ENCODE measurements at regions not wholly inside any gene's neighbourhood (a gene's known extent, or its start where the extent isn't known, plus 50 kb on each side); places are given as distances from the start of the nearest gene placed in this dataset.

GRCh38 chr9:79131246-79131774, 440.5 kb upstream of the TLE4 start:
- Histone ChIP-seq H3K9me3 (ENCODE audit: control insufficient read depth, low read length) (no peaks in the 10 kb centered on the region), H3K36me3 (ENCODE audit: control insufficient read depth in 1 of 2, insufficient read depth in 2 of 2, low read length in 1 of 2) (no peaks in the 10 kb centered on the region), H3K4me1 (ENCODE audit: control insufficient read depth in 1 of 2, insufficient read depth in 2 of 2, low read length in 2 of 2) (no peaks in the 10 kb centered on the region), H3K27me3 (ENCODE audit: control insufficient read depth in 1 of 2, insufficient read depth in 2 of 2, low read length in 1 of 2) (no peaks in the 10 kb centered on the region), H3K4me3 (ENCODE audit: low read length in 2 of 2) (no peak overlapping the region), H3K27ac (ENCODE audit: low read depth in 1 of 2, low read length in 2 of 2) (no peak overlapping the region)
- intact Hi-C loops (cut with DNase I) = loop anchor here in 1 of 2 donors (5.0 kb wide), 1 partner anchor 101 kb away; no protein-coding TSS in a partner anchor
- DNase-seq (no peak), ATAC-seq (ENCODE audit: low FRiP score) (no peak)
- 71 to 73% methylated on average over 2 of the region's 2 CpGs for WGBS, 2 donors

- Histone ChIP-seq H3K27me3 (ENCODE audit: control insufficient read depth in 1 of 2, insufficient read depth in 2 of 2, low read length in 1 of 2) (no peaks in the 10 kb centered on the region), H3K27ac (ENCODE audit: low read depth in 1 of 2, low read length in 2 of 2) (no peak overlapping the region), H3K4me3 (ENCODE audit: low read length in 2 of 2) (no peak overlapping the region), H3K36me3 (ENCODE audit: control insufficient read depth in 1 of 2, insufficient read depth in 2 of 2, low read length in 1 of 2) (no peaks in the 10 kb centered on the region), H3K9me3 (ENCODE audit: control insufficient read depth, low read length) (no peaks in the 10 kb centered on the region), H3K4me1 (ENCODE audit: control insufficient read depth in 1 of 2, insufficient read depth in 2 of 2, low read length in 2 of 2) (no peaks in the 10 kb centered on the region)
- ATAC-seq (ENCODE audit: low FRiP score) = no peak
- intact Hi-C loops (cut with DNase I) = loop anchor here in 1 of 2 donors (5.0 kb wide), 1 partner anchor 100 kb away; no protein-coding TSS in a partner anchor
- no peak for DNase-seq
- WGBS, 2 donors = 72 to 76% methylated on average over 4 of the region's 4 CpGs
These were observed 439.9 kb upstream of the TLE4 start for GRCh38 chr9:79131824-79132377.

- WGBS, 2 donors = 47% methylated on average over 5 of the region's 5 CpGs
These were observed 437.1 kb upstream of the TLE4 start for GRCh38 chr9:79134654-79135053.

GRCh38 chr9:79135681-79136415, 435.9 kb upstream of the TLE4 start:
- Histone ChIP-seq H3K4me1 (ENCODE audit: control insufficient read depth in 1 of 2, insufficient read depth in 2 of 2, low read length in 2 of 2) (no peaks in the 10 kb centered on the region), H3K27me3 (ENCODE audit: control insufficient read depth in 1 of 2, insufficient read depth in 2 of 2, low read length in 1 of 2) (no peaks in the 10 kb centered on the region), H3K36me3 (ENCODE audit: control insufficient read depth in 1 of 2, insufficient read depth in 2 of 2, low read length in 1 of 2) (no peaks in the 10 kb centered on the region), H3K9me3 (ENCODE audit: control insufficient read depth, low read length) (no peaks in the 10 kb centered on the region), H3K27ac (ENCODE audit: low read depth in 1 of 2, low read length in 2 of 2) (no peak overlapping the region), H3K4me3 (ENCODE audit: low read length in 2 of 2) (no peak overlapping the region)
- no peak for DNase-seq
- intact Hi-C loops (cut with DNase I) = no loop called here
- 77 to 80% methylated on average over 5 of the region's 5 CpGs for WGBS, 2 donors
- ATAC-seq (ENCODE audit: low FRiP score) = no peak

More at GRCh38 chr9:79134654-79135053, 437.1 kb upstream of the TLE4 start:
- H3K4me1 ChIP-seq (ENCODE audit: control insufficient read depth in 1 of 2, insufficient read depth in 2 of 2, low read length in 2 of 2) = no peaks in the 10 kb centered on the region
- intact Hi-C loops (cut with DNase I) = loop anchor here in 1 of 2 donors (5.0 kb wide), 1 partner anchor 98 kb away; no protein-coding TSS in a partner anchor
- H3K36me3 ChIP-seq (ENCODE audit: control insufficient read depth in 1 of 2, insufficient read depth in 2 of 2, low read length in 1 of 2) = no peaks in the 10 kb centered on the region
- H3K4me3 ChIP-seq (ENCODE audit: low read length in 2 of 2) = no peak overlapping the region
- H3K27me3 ChIP-seq (ENCODE audit: control insufficient read depth in 1 of 2, insufficient read depth in 2 of 2, low read length in 1 of 2) = no peaks in the 10 kb centered on the region
- ATAC-seq (ENCODE audit: low FRiP score) = no peak
- no peak for DNase-seq
- H3K27ac ChIP-seq (ENCODE audit: low read depth in 1 of 2, low read length in 2 of 2) = no peak overlapping the region
- no peaks in the 10 kb centered on the region for H3K9me3 ChIP-seq (ENCODE audit: control insufficient read depth, low read length)

- no peak for ATAC-seq (ENCODE audit: low FRiP score)
- intact Hi-C loops (cut with DNase I) = no loop called here
- no peak for DNase-seq
- Histone ChIP-seq H3K4me3 (ENCODE audit: low read length in 2 of 2) (no peak overlapping the region), H3K4me1 (ENCODE audit: control insufficient read depth in 1 of 2, insufficient read depth in 2 of 2, low read length in 2 of 2) (no peaks in the 10 kb centered on the region), H3K9me3 (ENCODE audit: control insufficient read depth, low read length) (no peaks in the 10 kb centered on the region), H3K27ac (ENCODE audit: low read depth in 1 of 2, low read length in 2 of 2) (no peak overlapping the region), H3K27me3 (ENCODE audit: control insufficient read depth in 1 of 2, insufficient read depth in 2 of 2, low read length in 1 of 2) (no peaks in the 10 kb centered on the region), H3K36me3 (ENCODE audit: control insufficient read depth in 1 of 2, insufficient read depth in 2 of 2, low read length in 1 of 2) (no peaks in the 10 kb centered on the region)
- 76 to 82% methylated on average over 1 of the region's 1 CpG for WGBS, 2 donors
These were observed 431.0 kb upstream of the TLE4 start for GRCh38 chr9:79140751-79141150.

GRCh38 chr9:79143211-79143610, 428.6 kb upstream of the TLE4 start:
- H3K9me3 ChIP-seq (ENCODE audit: control insufficient read depth, low read length) = no peaks in the 10 kb centered on the region
- DNase-seq (no peak), ATAC-seq (ENCODE audit: low FRiP score) (no peak)
- H3K27ac ChIP-seq (ENCODE audit: low read depth in 1 of 2, low read length in 2 of 2) = no peak overlapping the region
- no peaks in the 10 kb centered on the region for H3K27me3 ChIP-seq (ENCODE audit: control insufficient read depth in 1 of 2, insufficient read depth in 2 of 2, low read length in 1 of 2)
- H3K36me3 ChIP-seq (ENCODE audit: control insufficient read depth in 1 of 2, insufficient read depth in 2 of 2, low read length in 1 of 2) = no peaks in the 10 kb centered on the region
- no peak overlapping the region for H3K4me3 ChIP-seq (ENCODE audit: low read length in 2 of 2)
- intact Hi-C loops (cut with DNase I) = no loop called here
- H3K4me1 ChIP-seq (ENCODE audit: control insufficient read depth in 1 of 2, insufficient read depth in 2 of 2, low read length in 2 of 2) = no peaks in the 10 kb centered on the region

GRCh38 chr9:79145442-79145841, 426.3 kb upstream of the TLE4 start:
- ATAC-seq (ENCODE audit: low FRiP score) (no peak), DNase-seq (no peak)
- no peak overlapping the region for H3K4me3 ChIP-seq (ENCODE audit: low read length in 2 of 2)
- 81 to 85% methylated on average over 6 of the region's 6 CpGs for WGBS, 2 donors
- H3K4me1 ChIP-seq (ENCODE audit: control insufficient read depth in 1 of 2, insufficient read depth in 2 of 2, low read length in 2 of 2) = no peaks in the 10 kb centered on the region
- no peaks in the 10 kb centered on the region for H3K27me3 ChIP-seq (ENCODE audit: control insufficient read depth in 1 of 2, insufficient read depth in 2 of 2, low read length in 1 of 2)
- no peaks in the 10 kb centered on the region for H3K36me3 ChIP-seq (ENCODE audit: control insufficient read depth in 1 of 2, insufficient read depth in 2 of 2, low read length in 1 of 2)
- H3K27ac ChIP-seq (ENCODE audit: low read depth in 1 of 2, low read length in 2 of 2) = no peak overlapping the region
- intact Hi-C loops (cut with DNase I) = no loop called here
- no peaks in the 10 kb centered on the region for H3K9me3 ChIP-seq (ENCODE audit: control insufficient read depth, low read length)

- Histone ChIP-seq H3K4me1 (ENCODE audit: control insufficient read depth in 1 of 2, insufficient read depth in 2 of 2, low read length in 2 of 2) (no peaks in the 10 kb centered on the region), H3K36me3 (ENCODE audit: control insufficient read depth in 1 of 2, insufficient read depth in 2 of 2, low read length in 1 of 2) (no peaks in the 10 kb centered on the region), H3K27me3 (ENCODE audit: control insufficient read depth in 1 of 2, insufficient read depth in 2 of 2, low read length in 1 of 2) (no peaks in the 10 kb centered on the region), H3K27ac (ENCODE audit: low read depth in 1 of 2, low read length in 2 of 2) (no peak overlapping the region), H3K4me3 (ENCODE audit: low read length in 2 of 2) (no peak overlapping the region), H3K9me3 (ENCODE audit: control insufficient read depth, low read length) (no peaks in the 10 kb centered on the region)
- ATAC-seq (ENCODE audit: low FRiP score) = no peak
- intact Hi-C loops (cut with DNase I) = no loop called here
- 87 to 89% methylated on average over 2 of the region's 2 CpGs for WGBS, 2 donors
- DNase-seq = no peak
These were observed 422.2 kb upstream of the TLE4 start for GRCh38 chr9:79149585-79149984.

GRCh38 chr9:79151791-79152190, 420.0 kb upstream of the TLE4 start:
- 44 to 65% methylated on average over 3 of the region's 3 CpGs for WGBS, 2 donors
- H3K36me3 ChIP-seq (ENCODE audit: control insufficient read depth in 1 of 2, insufficient read depth in 2 of 2, low read length in 1 of 2) = no peaks in the 10 kb centered on the region
- no peak overlapping the region for H3K4me3 ChIP-seq (ENCODE audit: low read length in 2 of 2)
- no peak overlapping the region for H3K27ac ChIP-seq (ENCODE audit: low read depth in 1 of 2, low read length in 2 of 2)
- DNase-seq = no peak
- no peak for ATAC-seq (ENCODE audit: low FRiP score)
- intact Hi-C loops (cut with DNase I) = no loop called here
- no peaks in the 10 kb centered on the region for H3K27me3 ChIP-seq (ENCODE audit: control insufficient read depth in 1 of 2, insufficient read depth in 2 of 2, low read length in 1 of 2)
- no peaks in the 10 kb centered on the region for H3K9me3 ChIP-seq (ENCODE audit: control insufficient read depth, low read length)
- no peaks in the 10 kb centered on the region for H3K4me1 ChIP-seq (ENCODE audit: control insufficient read depth in 1 of 2, insufficient read depth in 2 of 2, low read length in 2 of 2)
